Left renal cortex interstitium (tissue), 4 donors: ENCODE measurements at regions not wholly inside any gene's neighbourhood (a gene's known extent, or its start where the extent isn't known, plus 50 kb on each side); places are given as distances from the start of the nearest gene placed in this dataset.
"Not testable (repeated sequence)": the region's sequence is repeated elsewhere in the genome, so short reads cannot be mapped to it uniquely, and the experiment has no call there.

Experiments used
- DNase-seq, 4 donors: peaks; one replicate each; pipeline ENCODE4 v3.0.0-alpha.2; 2013; ENCODE audit warnings: low read depth in 4 of 4, low spot score in 2 of 4, missing footprints in 1 of 4

- no peak for DNase-seq
Measured at GRCh38 chr15:75100679-75101078, 77.3 kb downstream of the PPCDC start.

- peak in 1 of 4 donors; percentile 28 for DNase-seq
Measured at GRCh38 chr15:75104804-75105557, 81.6 kb downstream of the PPCDC start.

- no peak for DNase-seq
Measured at GRCh38 chr15:75107516-75107907, 84.1 kb downstream of the PPCDC start.

GRCh38 chr15:75107908-75108838 is 84.8 kb downstream of the PPCDC start:
- DNase-seq, result no peak

GRCh38 chr15:75109021-75109735 is 85.8 kb downstream of the PPCDC start:
- DNase-seq, result no peak

GRCh38 chr15:75109736-75110130 is 86.3 kb downstream of the PPCDC start:
- no peak for DNase-seq

- no peak for DNase-seq
Measured at GRCh38 chr15:75112278-75112847, 89.0 kb downstream of the PPCDC start.

- DNase-seq, result no peak
Measured at GRCh38 chr15:75112848-75113492, 88.7 kb upstream of the C15orf39 start.

GRCh38 chr15:75114327-75114726 is 87.4 kb upstream of the C15orf39 start:
- DNase-seq, result no peak

GRCh38 chr15:75114796-75115195 is 86.9 kb upstream of the C15orf39 start:
- DNase-seq, result no peak

GRCh38 chr15:75115411-75115913 is 86.2 kb upstream of the C15orf39 start:
- DNase-seq, result not testable (repeated sequence)

- not testable (repeated sequence) for DNase-seq
Measured at GRCh38 chr15:75116143-75116542, 85.5 kb upstream of the C15orf39 start.

- DNase-seq, result no peak
Measured at GRCh38 chr15:75117993-75118392, 83.7 kb upstream of the C15orf39 start.

GRCh38 chr15:75119312-75119711 is 82.4 kb upstream of the C15orf39 start:
- not testable (repeated sequence) for DNase-seq

GRCh38 chr15:75121491-75121890 is 80.2 kb upstream of the C15orf39 start:
- DNase-seq, result no peak

GRCh38 chr15:75123395-75123794 is 78.3 kb upstream of the C15orf39 start:
- no peak for DNase-seq

- DNase-seq, result not testable (repeated sequence)
Measured at GRCh38 chr15:75124278-75124677, 77.4 kb upstream of the C15orf39 start.

- no peak for DNase-seq
Measured at GRCh38 chr15:75125935-75126334, 75.7 kb upstream of the C15orf39 start.

GRCh38 chr15:75126864-75127580 is 74.7 kb upstream of the C15orf39 start:
- no peak for DNase-seq
